ENCODE measurements at regions not wholly inside any gene's neighbourhood (a gene's known extent, or its start where the extent isn't known, plus 50 kb on each side); places are given as distances from the start of the nearest gene placed in this dataset.

DNA sequence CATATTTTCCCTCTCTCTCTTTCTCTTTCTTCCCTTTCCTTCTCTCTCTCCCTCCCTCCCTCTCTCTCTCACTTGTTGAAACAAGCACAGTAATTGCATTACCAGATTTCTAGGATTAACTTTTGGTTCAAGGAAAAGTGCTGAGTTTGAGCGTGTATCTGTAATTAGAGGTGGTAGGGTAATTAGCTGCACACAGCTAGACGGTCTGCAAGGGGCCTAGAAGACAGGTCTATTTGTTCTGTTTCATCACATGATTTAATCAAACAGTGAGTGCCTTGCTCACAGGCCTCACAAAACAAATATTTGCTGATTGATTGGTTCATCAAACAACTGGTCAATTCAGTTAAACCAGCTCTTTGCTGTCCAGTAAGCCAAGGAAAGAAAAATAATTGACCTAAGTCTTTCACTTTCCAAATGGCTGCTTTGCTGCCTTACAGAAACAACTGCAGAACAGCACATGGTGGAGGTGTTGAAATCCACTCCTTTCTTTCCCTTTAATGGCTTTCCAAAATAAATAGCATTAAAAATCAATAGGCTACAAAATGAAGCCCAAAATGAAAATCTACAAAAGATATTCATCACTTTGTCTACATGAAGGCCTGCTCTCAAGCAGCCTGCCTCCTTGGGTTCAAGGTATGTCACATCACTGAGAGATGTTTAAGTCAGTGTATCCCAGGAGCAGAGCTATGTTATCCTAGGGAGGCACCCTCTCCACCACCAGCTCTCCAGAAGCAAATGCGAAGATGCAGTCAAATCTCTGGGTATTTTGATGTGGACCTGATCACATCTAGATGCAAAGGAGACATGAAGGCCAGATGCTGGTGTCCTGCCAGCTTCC, 264.4 kb upstream of the SIX2 start:
- DNase-seq = no peak

DNA sequence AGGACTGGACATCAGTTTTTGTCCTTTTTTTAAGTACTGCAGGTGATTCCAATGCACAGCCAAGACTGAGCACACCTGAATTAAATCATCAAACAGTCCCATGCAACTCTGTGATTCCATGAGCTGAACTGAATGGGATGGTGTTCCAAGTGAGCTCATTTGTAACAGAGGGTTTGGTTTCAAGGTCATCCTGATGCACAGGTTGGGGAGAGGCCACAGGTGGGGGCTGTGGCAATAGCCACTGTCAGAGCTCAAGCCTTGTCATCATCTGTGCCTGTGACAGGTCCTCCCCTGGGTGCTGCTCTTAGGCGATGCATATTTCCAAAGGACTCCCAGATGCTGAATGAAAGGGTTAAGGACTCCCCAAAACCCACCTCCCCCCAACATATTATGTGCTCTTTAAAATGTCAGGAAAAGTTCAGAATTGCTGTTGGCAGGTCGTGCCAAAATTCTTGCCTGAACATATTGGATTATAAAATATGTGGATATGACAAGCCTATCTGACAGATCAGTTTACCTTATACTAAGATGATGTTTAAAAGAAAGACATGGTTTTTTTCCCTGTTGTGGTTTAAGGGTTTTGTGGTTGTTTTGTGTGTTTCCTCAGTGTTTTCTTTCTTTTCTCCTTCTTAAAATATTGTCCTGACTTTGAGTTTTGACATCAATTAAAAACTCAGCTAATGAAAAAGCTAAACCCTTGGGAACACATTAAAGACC, 263.5 kb upstream of the SIX2 start:
- no peak for DNase-seq

DNA sequence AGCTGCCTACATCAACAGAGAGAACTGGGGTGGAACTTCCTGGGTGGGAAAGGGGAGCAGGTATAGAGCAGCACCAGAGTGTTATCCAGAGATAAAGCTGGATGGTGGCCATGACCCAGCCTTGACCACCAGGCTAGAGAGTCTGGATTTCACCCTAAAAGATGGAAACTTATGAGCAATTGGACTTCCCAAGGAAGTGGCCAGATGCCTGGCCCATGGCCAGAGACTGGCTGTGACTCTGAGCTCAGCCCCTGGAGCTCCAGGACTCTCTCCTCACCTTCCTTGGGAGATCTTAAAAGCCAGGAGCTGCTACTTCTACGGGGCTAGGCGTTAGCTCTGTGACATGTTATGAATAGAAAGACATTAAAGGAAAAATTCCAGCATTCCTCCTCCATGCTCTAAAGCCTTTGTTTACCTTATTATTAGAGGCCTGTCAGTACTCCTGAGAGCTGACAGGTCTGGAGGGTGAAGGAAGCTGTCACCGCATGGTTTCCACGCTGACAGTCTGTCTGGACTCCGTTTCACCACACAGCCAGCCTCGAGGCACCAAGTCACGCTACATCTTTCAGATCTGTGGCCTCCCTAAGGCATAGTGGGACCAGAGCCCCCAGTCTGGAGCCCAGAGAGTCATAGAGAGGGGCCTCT, 260.0 kb upstream of the SIX2 start:
- no peak for DNase-seq

DNA sequence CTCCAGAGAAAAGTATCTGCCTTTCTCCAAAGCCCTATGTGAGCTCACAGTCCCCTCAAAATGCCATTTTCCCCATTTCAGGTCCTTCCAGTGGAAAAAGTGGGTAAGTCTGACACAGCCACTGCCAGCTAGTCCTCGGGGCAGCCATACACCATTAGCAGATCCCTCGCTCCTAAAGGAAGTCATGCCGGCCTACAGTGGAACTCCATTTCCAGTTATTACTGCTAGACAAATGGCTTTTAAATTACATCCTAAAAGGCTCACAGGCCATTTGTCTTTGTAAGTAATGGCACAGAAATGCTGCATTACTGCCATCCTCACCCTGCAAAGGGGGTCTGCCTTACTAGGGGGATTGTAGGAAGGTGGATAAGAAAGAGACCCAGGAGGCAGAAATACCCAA, 259.4 kb upstream of the SIX2 start:
- no peak for DNase-seq

DNA sequence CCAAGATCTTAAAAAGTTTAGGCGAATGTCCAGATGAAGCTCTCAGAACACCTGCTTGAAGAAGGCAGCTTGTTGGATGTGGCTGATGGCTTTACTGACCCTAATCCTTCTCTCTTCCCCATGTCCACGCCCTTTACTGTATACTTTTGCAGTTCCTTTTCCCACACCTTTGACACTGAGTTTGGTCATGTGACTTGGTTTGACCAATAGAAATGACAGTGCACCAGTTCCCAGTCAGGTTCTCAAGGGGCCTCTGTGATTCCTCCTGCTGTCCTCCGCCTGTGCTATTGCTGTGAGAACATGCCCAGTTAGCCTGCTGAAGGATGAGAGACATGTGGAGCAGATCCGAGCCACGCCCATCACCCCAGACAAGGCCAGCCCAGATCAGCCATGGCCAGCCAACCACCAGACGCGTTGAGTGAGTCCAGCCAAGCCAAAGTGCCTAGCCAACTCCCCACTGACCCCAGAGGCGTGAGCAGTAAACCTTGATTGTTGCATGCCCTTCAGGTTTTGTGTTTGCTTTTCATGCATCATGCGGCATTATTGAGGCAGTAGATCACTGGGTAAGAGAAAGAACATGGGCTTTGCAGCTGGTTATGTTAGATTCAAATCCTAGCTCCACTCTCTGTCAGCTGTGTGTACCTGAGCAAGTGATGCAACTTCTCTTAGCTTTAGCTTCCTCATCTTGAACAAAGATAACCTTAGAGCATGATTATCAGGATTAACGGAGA, 258.0 kb upstream of the SIX2 start:
- no peak for DNase-seq

DNA sequence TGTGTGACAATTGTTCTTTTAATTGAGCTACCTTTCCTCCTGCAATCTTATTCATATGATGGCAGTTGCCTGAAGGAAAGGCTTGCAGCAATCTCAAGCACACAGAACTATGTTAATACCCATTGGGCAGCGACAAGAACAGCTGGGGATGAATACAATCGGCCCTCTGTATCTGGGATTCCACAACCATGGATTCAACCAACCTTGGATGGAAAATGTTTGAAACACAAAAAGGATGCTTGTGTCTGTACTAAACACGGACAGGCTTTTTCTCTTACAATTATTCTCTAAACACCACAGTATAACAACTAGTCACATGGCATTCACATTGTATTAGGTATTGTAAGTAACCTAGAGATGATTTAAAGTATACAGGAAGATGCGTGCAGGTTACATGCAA, 256.1 kb upstream of the SIX2 start:
- no peak for DNase-seq

DNA sequence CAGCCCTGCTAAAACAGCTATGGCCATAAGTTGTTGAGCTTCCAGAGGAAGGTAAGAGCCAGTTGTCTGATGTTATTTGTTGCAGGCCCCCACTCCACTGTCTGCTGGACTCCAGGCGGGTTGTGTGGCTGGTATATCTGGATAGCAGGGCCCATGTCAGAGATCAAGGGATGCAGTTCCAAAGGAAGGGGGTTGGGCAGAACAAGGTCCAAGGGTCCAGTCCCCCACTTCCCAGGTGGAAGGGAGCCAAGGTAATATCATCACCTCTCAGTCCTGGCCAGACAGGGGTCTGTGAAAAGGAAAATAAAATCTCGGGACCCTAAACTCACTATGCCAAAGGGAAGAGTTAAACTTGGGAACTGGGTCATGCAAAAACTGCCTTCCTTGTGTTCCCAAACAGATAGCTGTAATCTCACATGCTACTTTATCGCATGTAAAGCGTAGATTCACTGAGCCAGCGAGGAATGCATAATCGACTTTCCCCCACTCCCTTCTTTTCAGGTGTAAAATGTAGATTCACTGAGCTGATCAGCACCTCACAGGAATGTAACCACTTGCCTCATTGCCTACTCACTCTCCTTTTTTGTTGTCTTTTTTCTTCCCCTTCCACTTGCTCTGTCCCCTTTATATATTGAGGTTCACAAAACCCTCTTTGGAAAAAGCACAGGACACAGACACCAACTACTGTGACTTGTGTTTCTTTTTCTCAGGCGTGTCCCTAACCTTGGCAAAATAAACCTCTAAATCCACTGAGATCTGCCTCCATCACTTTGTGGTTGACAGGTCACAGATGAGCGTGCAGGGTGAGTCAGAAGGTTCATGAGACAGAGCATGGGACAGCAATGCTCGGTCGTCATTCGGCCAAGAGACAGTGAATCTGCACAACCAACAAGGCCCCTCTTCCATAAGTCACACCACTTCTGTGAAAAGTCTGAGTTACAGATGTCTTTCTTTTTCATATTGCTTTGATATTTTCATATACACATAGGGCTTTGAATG, 255.3 kb upstream of the SIX2 start:
- no peak for DNase-seq

DNA sequence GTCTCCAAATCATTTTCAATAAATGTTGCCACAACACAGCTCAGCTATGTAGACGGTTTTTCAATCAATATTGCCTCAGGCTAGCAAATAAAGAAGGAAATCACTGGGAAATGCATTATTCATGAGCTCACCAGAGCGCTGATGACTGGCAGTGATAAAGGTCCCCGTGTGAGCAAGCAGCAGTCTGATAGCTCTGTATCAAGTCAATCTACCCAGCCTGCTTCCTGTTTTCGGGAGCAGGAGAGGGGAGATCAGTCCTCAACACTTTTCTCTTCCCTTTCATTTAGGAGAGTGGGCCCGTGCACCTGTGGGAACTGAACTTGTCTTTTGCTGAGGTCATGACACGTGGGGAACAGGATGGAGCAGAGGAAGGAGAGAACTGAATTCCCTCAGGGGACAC, 253.9 kb upstream of the SIX2 start:
- no peak for DNase-seq

DNA sequence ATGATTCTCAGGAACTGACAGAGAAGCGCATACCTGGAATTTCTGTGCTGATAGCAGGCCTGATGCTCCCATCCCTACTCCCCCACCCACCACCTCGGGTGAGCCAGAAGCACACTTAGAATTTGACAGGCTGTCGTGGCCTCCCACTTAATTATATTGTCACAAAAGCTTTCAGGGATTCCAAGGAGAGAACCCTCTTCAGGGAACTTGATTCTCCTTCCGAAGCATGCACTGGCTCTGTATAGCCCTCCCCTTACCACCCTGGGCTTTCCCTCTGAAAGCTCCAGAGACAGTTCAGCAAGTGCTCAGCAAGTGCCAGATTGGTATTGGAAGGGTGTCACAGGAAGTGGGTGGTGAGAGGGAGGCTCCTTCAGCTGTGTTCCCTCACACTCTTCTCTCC, 252.5 kb upstream of the SIX2 start:
- no peak for DNase-seq

DNA sequence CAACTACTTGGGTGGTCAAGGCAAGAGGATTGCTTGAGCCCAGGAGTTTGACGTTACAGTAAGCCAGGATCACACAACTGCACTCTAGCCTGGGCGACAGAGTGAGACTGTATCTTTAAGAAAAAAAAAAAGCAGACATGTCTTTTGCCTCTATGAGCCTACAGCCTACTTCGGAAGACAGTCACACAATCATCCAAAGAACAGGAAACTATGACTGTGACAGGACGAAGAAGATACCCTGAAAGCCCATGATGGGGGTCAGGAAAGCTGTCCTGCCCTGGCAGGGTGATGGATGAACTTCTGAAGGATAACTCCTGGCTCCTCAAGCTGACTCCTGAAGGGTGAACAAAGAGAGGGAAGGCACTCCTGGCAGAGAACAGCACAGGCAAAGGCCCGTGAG, 251.7 kb upstream of the SIX2 start:
- no peak for DNase-seq

DNA sequence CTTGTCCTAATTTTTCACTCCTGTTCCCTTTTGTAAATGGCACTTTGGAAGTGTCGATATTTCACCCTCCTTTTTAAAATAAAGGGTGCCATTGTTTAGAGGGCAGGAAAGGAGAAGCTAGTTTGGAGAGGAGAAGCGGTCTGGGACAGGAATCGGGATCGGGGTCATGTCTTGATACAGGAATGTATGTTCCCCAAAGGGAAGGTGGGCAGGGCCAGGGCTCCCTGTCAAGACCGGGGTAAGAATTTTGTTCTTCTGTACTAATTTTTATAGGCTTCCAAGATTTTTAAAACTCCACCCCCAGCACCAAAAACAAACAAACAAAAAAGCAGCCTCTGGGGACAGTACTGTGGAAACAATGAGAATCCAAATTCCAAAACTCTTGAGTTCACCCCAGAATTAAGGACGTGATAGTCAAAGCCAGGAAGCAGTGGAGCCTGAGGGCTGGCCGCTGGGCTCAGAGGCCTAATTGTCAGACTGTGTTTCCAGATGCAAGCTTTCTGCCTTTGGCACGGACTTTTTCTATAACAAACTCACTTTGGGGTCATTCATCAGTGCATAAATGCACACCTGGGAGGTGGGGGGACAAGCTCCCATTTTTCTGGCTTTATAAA, 250.4 kb upstream of the SIX2 start:
- DNase-seq = no peak

DNA sequence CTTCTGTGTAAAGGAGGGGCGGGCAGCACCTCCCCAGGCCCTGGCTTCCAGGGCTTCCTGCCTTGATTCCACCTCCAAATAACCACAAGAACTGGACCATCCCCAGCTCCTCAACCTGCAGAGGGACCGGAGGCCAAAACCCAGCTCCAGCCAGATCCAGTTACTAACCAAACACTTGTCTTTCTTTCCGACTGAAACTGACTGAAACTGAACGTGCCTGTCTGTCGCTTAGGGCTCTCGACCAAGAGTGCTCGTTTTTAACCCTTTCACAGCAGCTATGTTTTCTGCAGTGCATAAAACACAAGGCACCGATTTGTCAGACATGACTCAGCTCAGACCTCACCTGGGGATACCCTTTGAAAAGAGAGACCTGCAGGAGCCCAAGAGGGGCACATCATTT, 249.9 kb upstream of the SIX2 start:
- no peak for DNase-seq

DNA sequence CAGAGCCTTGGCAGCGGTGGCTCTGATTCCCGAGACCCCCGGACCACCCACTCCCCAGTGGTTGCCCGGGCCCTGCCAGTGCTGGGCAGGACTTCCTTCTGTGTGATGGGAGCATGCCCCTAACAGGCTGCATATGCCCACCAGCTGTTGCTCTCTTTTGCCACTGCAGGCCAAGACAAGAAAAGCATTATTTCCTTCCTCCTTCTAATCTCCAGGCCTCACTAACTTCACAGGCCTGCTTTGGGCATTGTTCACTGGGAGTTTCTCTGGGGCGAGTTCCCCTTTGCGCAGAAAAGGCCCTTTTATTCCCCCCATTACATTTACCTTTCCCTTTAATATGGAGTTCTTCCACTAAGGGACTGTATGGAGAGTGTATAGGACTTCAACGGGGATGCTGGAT, 249.1 kb upstream of the SIX2 start:
- no peak for DNase-seq

DNA sequence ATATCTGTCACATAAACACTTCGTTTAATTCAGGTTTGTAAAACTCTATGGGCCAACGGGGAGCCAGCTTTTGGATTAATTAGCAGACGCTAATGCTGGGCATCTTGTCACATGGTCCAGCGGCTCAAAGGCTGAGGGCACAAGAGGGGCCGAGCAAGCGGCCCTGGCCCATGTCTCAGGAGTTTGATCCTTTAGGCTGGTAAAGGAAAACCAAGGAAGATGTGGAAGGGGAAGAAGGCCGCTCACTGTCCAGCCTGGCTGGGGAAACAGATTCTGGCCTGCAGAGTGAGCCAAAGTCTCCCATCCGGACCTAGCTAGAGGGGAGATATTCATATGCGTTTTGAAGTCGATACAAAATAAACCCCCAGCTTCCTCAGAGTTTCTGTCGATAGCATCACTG, 248.6 kb upstream of the SIX2 start:
- no peak for DNase-seq

DNA sequence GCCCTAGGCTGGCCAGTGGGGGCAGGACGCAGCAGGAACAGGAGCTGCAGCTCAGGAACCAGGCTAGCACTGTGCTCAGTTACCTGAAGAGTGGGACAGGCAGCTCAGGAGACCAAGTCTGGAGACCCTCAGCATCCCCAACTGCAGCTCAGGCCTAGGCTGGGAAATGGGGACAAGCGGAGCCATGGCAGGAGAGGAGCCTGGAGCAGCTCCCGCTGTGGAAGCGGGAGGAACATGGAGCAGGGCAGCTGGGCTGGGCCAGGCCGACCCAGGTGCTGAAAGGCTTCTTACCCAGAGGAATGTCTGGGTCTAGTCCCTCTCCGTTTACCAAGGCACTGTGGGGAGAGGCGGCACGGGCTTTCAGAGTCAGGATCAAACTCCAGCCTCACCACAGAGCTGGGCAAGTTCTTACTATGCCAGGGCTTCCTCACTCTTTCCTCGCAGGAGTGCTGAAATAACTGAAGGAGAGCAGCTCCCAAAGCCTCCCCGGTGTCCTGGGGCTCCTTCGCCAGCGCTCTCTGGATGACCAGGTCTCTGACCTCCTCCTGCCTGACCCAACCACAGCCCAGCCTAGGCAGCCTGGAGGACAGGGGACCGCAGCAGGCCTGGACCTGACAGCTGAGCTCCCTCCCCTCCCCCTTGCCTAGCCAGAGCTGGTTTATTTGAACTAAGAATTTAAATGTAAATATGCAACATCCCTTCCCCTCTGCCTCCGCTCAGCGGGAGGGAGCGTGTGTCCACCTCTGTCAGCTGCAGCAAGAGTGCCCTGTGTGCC, 247.8 kb upstream of the SIX2 start:
- DNase-seq = no peak

DNA sequence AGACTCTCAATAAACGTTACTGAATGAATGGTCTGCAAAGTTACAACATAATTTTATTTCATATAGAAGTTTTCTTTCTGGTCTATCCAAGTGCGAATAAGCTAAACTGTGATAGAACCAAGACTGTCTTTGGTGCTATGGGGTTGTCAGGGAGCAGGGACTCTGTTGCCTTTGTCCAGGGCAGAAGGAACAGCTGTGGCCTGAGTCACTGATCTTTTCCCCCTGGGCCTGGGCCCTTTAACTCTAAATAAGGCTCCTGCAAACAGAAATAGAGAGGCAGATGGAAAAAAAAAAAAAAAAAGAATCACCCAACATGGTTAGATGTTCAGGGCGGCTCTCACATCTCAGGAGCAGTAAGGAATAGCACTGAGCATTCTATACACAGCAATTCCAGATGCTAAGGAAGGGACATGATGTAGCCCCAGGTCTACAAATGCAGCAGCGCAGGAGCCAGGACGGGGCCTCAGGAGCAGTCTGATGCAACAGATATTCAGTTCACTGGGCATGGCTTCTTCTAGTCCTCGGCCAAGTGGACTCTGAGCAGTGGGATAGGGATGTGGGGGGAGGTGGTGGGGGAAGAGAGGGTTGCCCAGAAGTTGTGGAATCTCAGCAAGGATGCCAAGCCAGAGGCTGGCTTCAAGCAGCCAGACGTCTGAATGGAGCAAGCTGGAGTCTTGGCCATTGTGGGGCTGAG, 247.1 kb upstream of the SIX2 start:
- DNase-seq = no peak

DNA sequence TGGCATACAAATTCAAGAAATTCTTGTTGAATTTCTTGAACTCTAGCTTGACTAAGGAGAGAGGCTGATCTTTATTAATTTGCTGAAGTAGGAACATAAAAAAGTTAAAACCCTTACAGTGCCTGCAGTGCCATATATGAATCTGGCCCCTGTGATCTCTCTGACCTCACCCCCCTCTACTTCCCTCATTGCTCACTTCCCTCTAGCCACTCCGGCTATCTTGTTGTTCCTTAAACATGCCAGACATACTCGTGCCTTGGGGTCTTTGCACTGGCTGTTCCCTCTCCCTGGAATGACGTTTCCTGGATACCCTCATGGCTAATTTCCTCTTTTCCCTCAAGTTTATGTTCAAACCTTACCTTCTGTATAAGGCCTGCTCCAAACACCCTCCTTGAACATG, 246.3 kb upstream of the SIX2 start:
- DNase-seq = no peak

DNA sequence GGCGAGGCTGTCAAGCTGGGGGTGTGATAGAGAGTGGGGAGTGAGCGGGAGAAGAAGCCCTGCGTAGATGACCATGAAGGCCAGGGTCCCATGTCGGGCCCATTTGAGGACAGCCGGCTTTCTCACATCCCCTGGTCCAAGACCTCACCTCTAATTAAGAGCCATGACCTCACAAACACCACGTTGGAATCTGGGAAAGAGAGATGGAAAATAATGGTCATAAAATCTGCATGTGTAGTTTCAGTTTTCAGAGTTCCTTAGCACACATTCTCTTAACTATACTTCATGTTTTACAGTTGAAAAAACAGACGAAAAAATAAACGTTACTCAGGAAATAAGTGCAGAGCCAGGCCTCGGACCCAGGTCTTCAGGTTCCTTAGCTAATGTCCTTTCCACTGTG, 244.8 kb upstream of the SIX2 start:
- DNase-seq = no peak

DNA sequence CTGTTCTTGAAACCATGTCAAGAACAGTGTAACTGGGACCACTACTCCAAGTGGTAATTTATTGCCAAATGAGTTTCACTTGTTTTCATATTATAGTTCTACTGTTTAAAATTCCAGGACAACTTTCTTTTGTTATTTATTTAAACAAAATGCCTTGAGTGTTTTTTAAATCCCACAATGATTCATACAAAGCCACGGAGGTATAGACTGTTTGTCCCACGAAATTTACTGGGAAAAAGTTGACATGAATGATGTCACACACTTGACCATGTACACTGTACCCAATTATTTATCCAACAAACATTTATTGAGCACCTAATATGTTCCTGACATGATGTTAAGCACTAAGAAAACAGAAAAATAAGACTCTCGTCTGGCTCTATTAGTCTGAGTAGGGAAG, 243.9 kb upstream of the SIX2 start:
- no peak for DNase-seq

DNA sequence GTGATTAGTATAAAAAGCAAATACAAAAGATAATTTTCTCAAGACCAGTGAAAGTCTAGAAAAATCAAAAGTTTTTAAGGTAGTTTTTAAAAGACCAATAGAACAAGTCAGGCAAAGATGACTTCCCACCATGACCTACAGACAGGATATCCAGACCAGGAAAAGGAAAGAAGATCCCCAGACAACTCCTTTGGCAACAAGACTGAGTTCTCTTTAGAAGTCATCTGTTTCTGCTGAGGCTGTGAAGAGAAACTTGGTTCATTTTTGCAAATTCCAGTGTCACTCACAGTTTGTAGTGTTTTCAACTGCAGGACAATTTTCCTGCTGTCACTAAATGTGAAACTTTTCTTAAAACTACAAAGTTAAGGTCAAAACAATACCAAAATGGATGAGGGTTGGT, 240.9 kb upstream of the SIX2 start:
- no peak for DNase-seq

All from NCI-H1694 treated with DMSO at 0.1 percent for 48 hours (cell line).